ENCODE measurements at regions not wholly inside any gene's neighbourhood (a gene's known extent, or its start where the extent isn't known, plus 50 kb on each side); places are given as distances from the start of the nearest gene placed in this dataset.
A peak's percentile ranks its signal among the peaks of the same experiment; 100 is the strongest.

DNA sequence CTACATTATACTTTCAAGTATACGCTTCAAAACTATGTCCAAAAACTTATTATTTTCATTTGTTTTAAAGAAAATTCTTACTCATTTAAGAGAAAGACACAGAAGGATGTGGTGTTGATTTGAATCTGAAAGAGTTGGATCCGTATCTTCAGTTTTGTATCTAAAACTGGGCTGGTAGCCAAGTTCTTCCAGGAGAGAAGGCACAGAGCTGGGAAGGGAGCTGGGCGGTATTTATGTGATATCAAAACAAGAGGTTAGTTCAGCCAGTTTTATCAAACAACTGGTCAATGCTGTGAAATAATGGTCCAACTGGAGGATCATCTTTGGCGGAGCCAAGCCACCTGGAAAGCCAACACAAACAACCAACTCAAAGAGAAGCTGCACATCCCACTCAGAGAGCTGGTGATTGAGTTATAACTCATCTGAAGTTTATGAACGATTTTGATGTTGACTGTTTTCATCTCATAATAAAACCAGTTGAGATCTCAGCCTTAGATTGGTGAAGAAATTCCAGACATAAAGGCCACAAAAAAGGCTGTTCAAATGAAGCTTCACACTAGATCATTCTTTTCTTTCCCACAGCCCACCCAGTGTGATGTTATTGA lies 489.6 kb upstream of the RASGRP1 start:
- Histone ChIP-seq H3K9me3 (ENCODE audit: control insufficient read depth, insufficient read depth, low read length) (no peaks in the 10 kb centered on the region), H3K27ac (ENCODE audit: low read depth, low read length) (no peak overlapping the region), H3K4me3 (ENCODE audit: low read depth, low read length) (no peak overlapping the region), H3K27me3 (ENCODE audit: control insufficient read depth, insufficient read depth, low read length) (no peaks in the 10 kb centered on the region)
- POLR2A ChIA-PET = no interaction called here
- TF ChIP-seq, protein P1, sequence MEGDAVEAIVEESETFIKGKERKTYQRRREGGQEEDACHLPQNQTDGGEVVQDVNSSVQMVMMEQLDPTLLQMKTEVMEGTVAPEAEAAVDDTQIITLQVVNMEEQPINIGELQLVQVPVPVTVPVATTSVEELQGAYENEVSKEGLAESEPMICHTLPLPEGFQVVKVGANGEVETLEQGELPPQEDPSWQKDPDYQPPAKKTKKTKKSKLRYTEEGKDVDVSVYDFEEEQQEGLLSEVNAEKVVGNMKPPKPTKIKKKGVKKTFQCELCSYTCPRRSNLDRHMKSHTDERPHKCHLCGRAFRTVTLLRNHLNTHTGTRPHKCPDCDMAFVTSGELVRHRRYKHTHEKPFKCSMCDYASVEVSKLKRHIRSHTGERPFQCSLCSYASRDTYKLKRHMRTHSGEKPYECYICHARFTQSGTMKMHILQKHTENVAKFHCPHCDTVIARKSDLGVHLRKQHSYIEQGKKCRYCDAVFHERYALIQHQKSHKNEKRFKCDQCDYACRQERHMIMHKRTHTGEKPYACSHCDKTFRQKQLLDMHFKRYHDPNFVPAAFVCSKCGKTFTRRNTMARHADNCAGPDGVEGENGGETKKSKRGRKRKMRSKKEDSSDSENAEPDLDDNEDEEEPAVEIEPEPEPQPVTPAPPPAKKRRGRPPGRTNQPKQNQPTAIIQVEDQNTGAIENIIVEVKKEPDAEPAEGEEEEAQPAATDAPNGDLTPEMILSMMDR (IDR thresholded peaks at IDR 0.05; ENCODE audit: low read depth, low read length) = no peak
- CTCF ChIA-PET = no interaction called here
- no peak for DNase-seq (ENCODE audit: low read depth, low spot score)

DNA sequence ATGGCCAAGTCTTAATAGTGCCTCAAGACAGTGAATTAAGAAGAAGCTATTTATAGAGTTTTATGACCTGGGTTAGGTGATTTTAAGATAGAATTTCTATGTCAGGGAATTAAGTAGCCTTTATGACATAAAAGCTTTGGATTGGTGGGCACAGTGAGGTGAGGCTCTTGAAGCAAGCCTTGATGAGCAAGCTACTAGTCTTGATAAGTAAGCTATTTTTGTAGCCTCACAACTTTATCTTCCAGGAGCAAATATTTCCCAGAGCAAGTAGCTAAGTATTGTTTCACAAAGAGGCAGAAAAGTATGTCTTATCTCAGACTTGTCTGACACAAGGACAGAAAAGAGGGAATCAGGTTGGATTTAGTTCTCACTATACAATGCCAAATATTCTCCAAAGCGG lies 491.7 kb upstream of the RASGRP1 start:
- H3K4me3 ChIP-seq (ENCODE audit: low read depth, low read length) = no peak overlapping the region
- ChIA-PET CTCF (interaction anchor here (0.8 kb wide), 1 partner anchor 357 kb away, joined by 3 read pairs; no protein-coding TSS in a partner anchor), POLR2A (no interaction called here)
- no peaks in the 10 kb centered on the region for H3K27me3 ChIP-seq (ENCODE audit: control insufficient read depth, insufficient read depth, low read length)
- H3K27ac ChIP-seq (ENCODE audit: low read depth, low read length) = no peak overlapping the region
- no peaks in the 10 kb centered on the region for H3K9me3 ChIP-seq (ENCODE audit: control insufficient read depth, insufficient read depth, low read length)
- TF ChIP-seq, protein P1 (IDR thresholded peaks at IDR 0.05; ENCODE audit: low read depth, low read length) = no peak
- no peak for DNase-seq (ENCODE audit: low read depth, low spot score)

DNA sequence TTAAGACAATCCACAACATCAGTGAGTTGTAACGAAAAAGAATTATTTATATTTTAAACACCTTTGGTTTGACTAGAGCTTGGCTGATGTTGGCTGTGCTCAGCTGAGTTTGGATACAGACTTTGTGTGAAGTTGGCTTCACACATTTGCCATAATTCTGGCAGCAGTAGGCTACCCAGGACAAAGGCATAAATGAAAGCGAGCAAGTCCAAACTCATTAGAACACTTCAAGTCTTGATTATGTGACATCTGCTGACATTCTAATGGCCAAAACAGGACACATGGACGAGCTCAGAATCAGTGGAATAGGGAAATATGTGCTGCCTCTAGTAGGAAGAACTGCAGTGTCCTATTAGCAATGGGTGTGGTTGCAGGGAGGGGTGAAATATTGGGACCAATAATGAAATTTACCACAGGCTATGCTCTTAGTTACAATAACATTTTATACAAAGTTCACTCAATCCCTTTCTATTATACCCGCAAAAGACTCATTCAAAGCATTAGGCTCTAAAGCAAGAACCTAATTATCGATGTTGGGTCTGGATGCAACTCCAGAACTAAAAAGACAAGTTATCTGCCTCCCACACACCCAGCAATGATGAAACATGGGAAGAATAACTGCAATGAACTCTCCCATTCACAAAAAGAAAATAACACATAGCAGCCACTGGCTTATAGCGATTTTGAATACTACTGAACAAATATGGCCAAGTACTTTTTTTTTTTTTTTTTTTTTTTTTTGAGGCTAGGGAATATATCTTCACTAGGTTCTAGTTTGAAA lies 493.9 kb upstream of the RASGRP1 start:
- ChIA-PET POLR2A (no interaction called here), CTCF (no interaction called here)
- TF ChIP-seq, protein P1 (IDR thresholded peaks at IDR 0.05; ENCODE audit: low read depth, low read length) = no peak
- H3K9me3 ChIP-seq (ENCODE audit: control insufficient read depth, insufficient read depth, low read length) = no peaks in the 10 kb centered on the region
- DNase-seq (ENCODE audit: low read depth, low spot score) = no peak
- H3K4me3 ChIP-seq (ENCODE audit: low read depth, low read length) = no peak overlapping the region
- H3K27me3 ChIP-seq (ENCODE audit: control insufficient read depth, insufficient read depth, low read length) = no peaks in the 10 kb centered on the region
- H3K27ac ChIP-seq (ENCODE audit: low read depth, low read length) = no peak overlapping the region

DNA sequence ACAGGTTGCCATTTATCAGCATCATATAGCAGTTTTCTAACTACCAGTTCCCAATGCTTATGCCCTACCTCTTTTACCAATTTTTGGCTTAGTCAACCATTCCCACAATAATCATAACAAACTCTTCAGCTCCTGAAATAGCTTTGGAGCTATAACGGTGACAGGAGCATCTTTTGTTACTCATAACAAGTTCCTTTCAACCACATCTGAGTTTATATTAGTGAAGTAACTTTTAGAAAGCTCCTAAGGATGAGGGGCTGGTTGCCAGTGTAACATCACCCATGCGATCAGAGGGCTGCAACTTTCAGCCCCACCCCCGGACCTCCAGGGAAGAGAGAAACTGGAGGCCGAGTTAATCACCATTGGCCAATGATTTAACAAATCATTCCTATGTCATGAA lies 495.3 kb upstream of the RASGRP1 start:
- TF ChIP-seq, protein P1 (IDR thresholded peaks at IDR 0.05; ENCODE audit: low read depth, low read length) = no peak
- Histone ChIP-seq H3K27ac (ENCODE audit: low read depth, low read length) (no peak overlapping the region), H3K4me3 (ENCODE audit: low read depth, low read length) (no peak overlapping the region), H3K27me3 (ENCODE audit: control insufficient read depth, insufficient read depth, low read length) (no peaks in the 10 kb centered on the region), H3K9me3 (ENCODE audit: control insufficient read depth, insufficient read depth, low read length) (no peaks in the 10 kb centered on the region)
- POLR2A ChIA-PET = no interaction called here
- DNase-seq (ENCODE audit: low read depth, low spot score) = peak; percentile 33
- CTCF ChIA-PET = no interaction called here

DNA sequence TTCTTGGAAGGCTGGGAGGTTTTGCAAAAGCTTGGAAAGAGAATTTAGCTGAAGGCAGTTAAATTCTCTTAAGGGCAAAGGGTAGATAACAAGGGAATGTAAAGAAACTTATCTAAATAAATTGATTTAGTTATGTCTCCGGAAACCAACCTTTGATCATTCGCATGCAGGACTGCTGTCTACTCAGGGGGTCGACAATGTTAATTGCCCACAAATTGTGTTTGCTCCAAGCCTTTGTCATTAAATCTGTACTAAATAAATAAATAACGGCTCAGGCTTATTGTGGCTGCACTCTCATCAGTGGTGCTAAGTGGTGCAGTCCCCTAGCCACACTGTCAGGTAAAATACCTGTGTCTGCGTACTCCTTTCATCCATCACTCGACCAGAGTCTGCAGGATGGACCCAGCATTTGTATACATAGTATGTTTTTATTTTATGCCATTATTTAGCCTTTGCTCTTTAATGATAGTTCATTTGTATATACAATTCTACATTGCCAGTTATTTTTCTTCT lies 497.4 kb upstream of the RASGRP1 start:
- no peaks in the 10 kb centered on the region for H3K9me3 ChIP-seq (ENCODE audit: control insufficient read depth, insufficient read depth, low read length)
- H3K4me3 ChIP-seq (ENCODE audit: low read depth, low read length) = no peak overlapping the region
- DNase-seq (ENCODE audit: low read depth, low spot score) = no peak
- no peak overlapping the region for H3K27ac ChIP-seq (ENCODE audit: low read depth, low read length)
- ChIA-PET POLR2A (no interaction called here), CTCF (interaction anchor here (1.6 kb wide), 1 partner anchor 292 kb away, joined by 3 read pairs; no protein-coding TSS in a partner anchor)
- H3K27me3 ChIP-seq (ENCODE audit: control insufficient read depth, insufficient read depth, low read length) = no peaks in the 10 kb centered on the region
- TF ChIP-seq, protein P1 (IDR thresholded peaks at IDR 0.05; ENCODE audit: low read depth, low read length) = no peak
